ENCODE measurements at regions not wholly inside any gene's neighbourhood (a gene's known extent, or its start where the extent isn't known, plus 50 kb on each side); places are given as distances from the start of the nearest gene placed in this dataset.

DNA sequence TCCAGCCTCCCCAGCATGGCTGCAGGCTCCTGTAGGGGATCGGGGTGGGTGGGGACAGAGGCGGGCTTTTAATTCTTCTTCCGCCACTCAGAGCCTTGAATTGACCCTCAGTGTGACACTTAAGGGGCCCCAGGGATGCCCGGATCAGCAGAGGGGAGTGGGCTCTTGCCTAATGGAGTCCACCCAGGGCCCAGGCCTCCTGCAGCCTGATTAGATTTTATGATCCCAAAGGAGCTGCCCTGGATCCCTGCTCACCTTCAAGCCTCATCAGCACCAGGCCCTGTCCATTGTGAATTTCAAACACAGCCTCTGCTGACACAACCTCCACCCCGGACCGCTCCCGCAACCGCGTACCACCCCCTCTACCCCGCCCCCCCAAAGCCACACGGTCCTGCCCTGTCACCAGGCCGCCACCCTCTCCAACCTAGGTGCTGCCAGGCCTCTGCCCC, 214.1 kb upstream of the IER5L start:
- H4K20me1 ChIP-seq (ENCODE audit: insufficient read depth), result no peaks in the 10 kb centered on the region
- POLR2A ChIA-PET, result interaction anchor here (0.7 to 1.1 kb wide), 2 partner anchors 68 to 214 kb away, joined by 3 read pairs; partner anchors contain the start of gene IER5L
- no peaks in the 10 kb centered on the region for H3F3A ChIP-seq (replicated peaks; ENCODE audit: insufficient read depth)
- no peak overlapping the region for H3K27ac ChIP-seq (ENCODE audit: low read depth in 2 of 2, low read length in 1 of 2)
- peak; percentile 33 for DNase-seq
- H3K9me2 ChIP-seq, result no peaks in the 10 kb centered on the region
- H3K27me3 ChIP-seq (ENCODE audit: insufficient read depth), result no peaks in the 10 kb centered on the region; the same call in 1 of the 2 replicates
- TF ChIP-seq, protein P1, sequence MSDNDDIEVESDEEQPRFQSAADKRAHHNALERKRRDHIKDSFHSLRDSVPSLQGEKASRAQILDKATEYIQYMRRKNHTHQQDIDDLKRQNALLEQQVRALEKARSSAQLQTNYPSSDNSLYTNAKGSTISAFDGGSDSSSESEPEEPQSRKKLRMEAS (IDR thresholded peaks at IDR 0.05; ENCODE audit: low read depth), result no peak
- TF ChIP-seq MXI1 (IDR thresholded peaks at IDR 0.05; ENCODE audit: low read depth, low read length), result no peak
- no peak for TF ChIP-seq SIN3A (IDR thresholded peaks at IDR 0.05; ENCODE audit: borderline replicate concordance, low read depth, low read length)
- no peak for TF ChIP-seq RXRA (IDR thresholded peaks at IDR 0.05; ENCODE audit: borderline replicate concordance, low read depth)
- no peak for TF ChIP-seq GABPA (IDR thresholded peaks at IDR 0.05; ENCODE audit: low read depth)
- TF ChIP-seq, protein P2, sequence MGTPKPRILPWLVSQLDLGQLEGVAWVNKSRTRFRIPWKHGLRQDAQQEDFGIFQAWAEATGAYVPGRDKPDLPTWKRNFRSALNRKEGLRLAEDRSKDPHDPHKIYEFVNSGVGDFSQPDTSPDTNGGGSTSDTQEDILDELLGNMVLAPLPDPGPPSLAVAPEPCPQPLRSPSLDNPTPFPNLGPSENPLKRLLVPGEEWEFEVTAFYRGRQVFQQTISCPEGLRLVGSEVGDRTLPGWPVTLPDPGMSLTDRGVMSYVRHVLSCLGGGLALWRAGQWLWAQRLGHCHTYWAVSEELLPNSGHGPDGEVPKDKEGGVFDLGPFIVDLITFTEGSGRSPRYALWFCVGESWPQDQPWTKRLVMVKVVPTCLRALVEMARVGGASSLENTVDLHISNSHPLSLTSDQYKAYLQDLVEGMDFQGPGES (IDR thresholded peaks at IDR 0.05; ENCODE audit: low read depth, low read length), result no peak
- no peak for TF ChIP-seq NRF1 (IDR thresholded peaks at IDR 0.05; ENCODE audit: low read depth, low read length)
- no peak for TF ChIP-seq TEAD4 (IDR thresholded peaks at IDR 0.05; ENCODE audit: borderline replicate concordance, insufficient read depth)
- TF ChIP-seq RFX5 (IDR thresholded peaks at IDR 0.05; ENCODE audit: low read length), result no peak
- TF ChIP-seq, protein P3, sequence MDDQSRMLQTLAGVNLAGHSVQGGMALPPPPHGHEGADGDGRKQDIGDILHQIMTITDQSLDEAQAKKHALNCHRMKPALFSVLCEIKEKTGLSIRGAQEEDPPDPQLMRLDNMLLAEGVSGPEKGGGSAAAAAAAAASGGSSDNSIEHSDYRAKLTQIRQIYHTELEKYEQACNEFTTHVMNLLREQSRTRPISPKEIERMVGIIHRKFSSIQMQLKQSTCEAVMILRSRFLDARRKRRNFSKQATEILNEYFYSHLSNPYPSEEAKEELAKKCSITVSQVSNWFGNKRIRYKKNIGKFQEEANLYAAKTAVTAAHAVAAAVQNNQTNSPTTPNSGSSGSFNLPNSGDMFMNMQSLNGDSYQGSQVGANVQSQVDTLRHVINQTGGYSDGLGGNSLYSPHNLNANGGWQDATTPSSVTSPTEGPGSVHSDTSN (IDR thresholded peaks at IDR 0.05), result no peak
- TF ChIP-seq, protein P4, sequence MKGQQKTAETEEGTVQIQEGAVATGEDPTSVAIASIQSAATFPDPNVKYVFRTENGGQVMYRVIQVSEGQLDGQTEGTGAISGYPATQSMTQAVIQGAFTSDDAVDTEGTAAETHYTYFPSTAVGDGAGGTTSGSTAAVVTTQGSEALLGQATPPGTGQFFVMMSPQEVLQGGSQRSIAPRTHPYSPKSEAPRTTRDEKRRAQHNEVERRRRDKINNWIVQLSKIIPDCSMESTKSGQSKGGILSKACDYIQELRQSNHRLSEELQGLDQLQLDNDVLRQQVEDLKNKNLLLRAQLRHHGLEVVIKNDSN (IDR thresholded peaks at IDR 0.05; ENCODE audit: borderline replicate concordance, low read depth), result no peak
- TF ChIP-seq YY1 (IDR thresholded peaks at IDR 0.05; ENCODE audit: low read depth), result no peak
- no peak for TF ChIP-seq TCF12 (IDR thresholded peaks at IDR 0.05)
- TF ChIP-seq GATA2 (CRISPR knock-in tag; IDR thresholded peaks at IDR 0.05), result no peak
- no peak for TF ChIP-seq TAF1 (IDR thresholded peaks at IDR 0.05; ENCODE audit: borderline replicate concordance, low read depth, low read length)
- no peak for TF ChIP-seq POLR2AphosphoS5 (IDR thresholded peaks at IDR 0.05; ENCODE audit: low read depth, low read length)
- TF ChIP-seq FOXM1 (IDR thresholded peaks at IDR 0.05; ENCODE audit: low read depth), result no peak
- TF ChIP-seq, protein P5, sequence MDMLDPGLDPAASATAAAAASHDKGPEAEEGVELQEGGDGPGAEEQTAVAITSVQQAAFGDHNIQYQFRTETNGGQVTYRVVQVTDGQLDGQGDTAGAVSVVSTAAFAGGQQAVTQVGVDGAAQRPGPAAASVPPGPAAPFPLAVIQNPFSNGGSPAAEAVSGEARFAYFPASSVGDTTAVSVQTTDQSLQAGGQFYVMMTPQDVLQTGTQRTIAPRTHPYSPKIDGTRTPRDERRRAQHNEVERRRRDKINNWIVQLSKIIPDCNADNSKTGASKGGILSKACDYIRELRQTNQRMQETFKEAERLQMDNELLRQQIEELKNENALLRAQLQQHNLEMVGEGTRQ (IDR thresholded peaks at IDR 0.05; ENCODE audit: borderline replicate concordance, low read depth, low read length), result no peak
- TF ChIP-seq, protein P6, sequence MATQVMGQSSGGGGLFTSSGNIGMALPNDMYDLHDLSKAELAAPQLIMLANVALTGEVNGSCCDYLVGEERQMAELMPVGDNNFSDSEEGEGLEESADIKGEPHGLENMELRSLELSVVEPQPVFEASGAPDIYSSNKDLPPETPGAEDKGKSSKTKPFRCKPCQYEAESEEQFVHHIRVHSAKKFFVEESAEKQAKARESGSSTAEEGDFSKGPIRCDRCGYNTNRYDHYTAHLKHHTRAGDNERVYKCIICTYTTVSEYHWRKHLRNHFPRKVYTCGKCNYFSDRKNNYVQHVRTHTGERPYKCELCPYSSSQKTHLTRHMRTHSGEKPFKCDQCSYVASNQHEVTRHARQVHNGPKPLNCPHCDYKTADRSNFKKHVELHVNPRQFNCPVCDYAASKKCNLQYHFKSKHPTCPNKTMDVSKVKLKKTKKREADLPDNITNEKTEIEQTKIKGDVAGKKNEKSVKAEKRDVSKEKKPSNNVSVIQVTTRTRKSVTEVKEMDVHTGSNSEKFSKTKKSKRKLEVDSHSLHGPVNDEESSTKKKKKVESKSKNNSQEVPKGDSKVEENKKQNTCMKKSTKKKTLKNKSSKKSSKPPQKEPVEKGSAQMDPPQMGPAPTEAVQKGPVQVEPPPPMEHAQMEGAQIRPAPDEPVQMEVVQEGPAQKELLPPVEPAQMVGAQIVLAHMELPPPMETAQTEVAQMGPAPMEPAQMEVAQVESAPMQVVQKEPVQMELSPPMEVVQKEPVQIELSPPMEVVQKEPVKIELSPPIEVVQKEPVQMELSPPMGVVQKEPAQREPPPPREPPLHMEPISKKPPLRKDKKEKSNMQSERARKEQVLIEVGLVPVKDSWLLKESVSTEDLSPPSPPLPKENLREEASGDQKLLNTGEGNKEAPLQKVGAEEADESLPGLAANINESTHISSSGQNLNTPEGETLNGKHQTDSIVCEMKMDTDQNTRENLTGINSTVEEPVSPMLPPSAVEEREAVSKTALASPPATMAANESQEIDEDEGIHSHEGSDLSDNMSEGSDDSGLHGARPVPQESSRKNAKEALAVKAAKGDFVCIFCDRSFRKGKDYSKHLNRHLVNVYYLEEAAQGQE (IDR thresholded peaks at IDR 0.05; ENCODE audit: low read depth, low read length), result no peak
- no peaks in the 10 kb centered on the region for H3K36me3 ChIP-seq (replicated peaks in 1 of 2; ENCODE audit: control insufficient read depth in 1 of 2, insufficient read depth in 2 of 2, low read length in 1 of 2)
- no peaks in the 10 kb centered on the region for H3K79me2 ChIP-seq (ENCODE audit: insufficient read depth)
- 89% methylated on average over 11 of the region's 12 CpGs for WGBS (ENCODE audit: low lambda C conversion rate)
- no peak overlapping the region for H2AFZ ChIP-seq (ENCODE audit: low read depth)
- H3K4me2 ChIP-seq, result no peak overlapping the region
- no peaks in the 10 kb centered on the region for H3K9me3 ChIP-seq
- peaks cover 0 to 17% of the 10 kb centered on the region in 2 experiments; a peak in 1 of 4 replicates for H3K4me1 ChIP-seq (ENCODE audit: control insufficient read depth in 1 of 2, insufficient read depth in 2 of 2, low read depth in 1 of 2, low read length in 1 of 2)
- H3K4me3 ChIP-seq (ENCODE audit: low read depth in 2 of 2, low read length in 1 of 2), result no peak overlapping the region
- CTCF ChIA-PET, result interaction anchor here (0.7 to 1.4 kb wide), 2 partner anchors 17 to 217 kb away, joined by 3 read pairs; no protein-coding TSS in a partner anchor
- no peak overlapping the region for H3K9ac ChIP-seq
